GM19324 (cell line): ENCODE measurements at regions not wholly inside any gene's neighbourhood (a gene's known extent, or its start where the extent isn't known, plus 50 kb on each side); places are given as distances from the start of the nearest gene placed in this dataset.

Experiments used
- ATAC-seq: cut with Tn5 transposase; IDR thresholded peaks from one replicate; pipeline ENCODE4 v1.9.1; 2021; ENCODE audit warnings: mild to moderate bottlenecking, moderate library complexity; ENCODE audit not compliant: unreplicated experiment, low FRiP score

- ATAC-seq: no peak
These were observed 54.2 kb upstream of the GDF10 start for GRCh38 chr10:47245731-47246350.

- ATAC-seq: no peak
These were observed 53.4 kb upstream of the GDF10 start for GRCh38 chr10:47246406-47247147.

DNA sequence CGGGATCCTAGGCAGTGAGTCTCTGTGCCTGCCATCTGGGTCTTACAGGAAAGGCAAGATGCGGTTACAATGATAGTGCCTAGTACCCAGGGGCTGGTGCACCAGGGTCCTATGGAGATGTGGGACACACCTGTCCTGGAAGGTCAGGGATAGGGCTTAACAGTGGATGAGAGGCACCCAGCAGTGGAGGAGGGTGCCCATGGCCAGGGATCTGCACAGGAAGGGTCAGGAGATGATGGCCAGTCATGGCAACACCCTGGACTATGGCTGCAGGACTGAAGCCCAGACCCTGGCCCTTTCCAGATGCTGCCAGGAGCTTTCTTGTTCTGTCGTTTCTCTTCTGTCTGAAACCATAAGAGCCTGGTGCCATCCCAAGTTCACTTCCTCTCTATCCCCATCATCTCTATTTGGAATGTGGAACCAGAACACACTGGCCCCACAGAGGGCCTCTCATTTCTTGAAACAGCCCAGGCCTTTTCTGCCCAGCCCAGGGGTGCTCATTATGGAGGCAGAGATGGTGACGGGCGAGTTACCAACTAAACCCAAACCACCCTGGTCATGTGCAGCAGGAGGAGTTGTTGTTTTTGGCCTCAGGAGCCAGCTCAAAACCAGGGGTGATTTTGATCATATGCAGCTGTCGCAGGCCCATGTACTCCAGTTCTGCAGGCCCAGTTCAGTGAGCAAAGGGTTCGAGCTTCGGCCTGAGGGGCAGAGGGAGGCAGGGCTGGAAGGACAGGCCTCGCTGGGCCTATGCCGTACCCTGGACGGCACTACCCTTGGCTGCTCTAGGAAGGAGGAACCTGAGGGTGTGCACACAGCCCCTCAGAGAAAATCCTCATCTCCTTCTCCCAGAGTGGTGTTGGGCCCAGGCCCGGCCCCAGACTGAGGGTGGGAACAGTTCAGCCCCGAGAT is 52.6 kb upstream of the GDF10 start:
- ATAC-seq: no peak

- no peak for ATAC-seq
These were observed 51.5 kb upstream of the GDF10 start for GRCh38 chr10:47248386-47249090.

GRCh38 chr10:47249881-47250280 is 50.1 kb upstream of the GDF10 start:
- no peak for ATAC-seq
